GM19328 (cell line): ENCODE measurements at regions not wholly inside any gene's neighbourhood (a gene's known extent, or its start where the extent isn't known, plus 50 kb on each side); places are given as distances from the start of the nearest gene placed in this dataset.

Experiments used
- ATAC-seq: cut with Tn5 transposase; IDR thresholded peaks from one replicate; pipeline ENCODE4 v1.9.1; 2021; ENCODE audit warnings: mild to moderate bottlenecking, moderate library complexity; ENCODE audit not compliant: unreplicated experiment

DNA sequence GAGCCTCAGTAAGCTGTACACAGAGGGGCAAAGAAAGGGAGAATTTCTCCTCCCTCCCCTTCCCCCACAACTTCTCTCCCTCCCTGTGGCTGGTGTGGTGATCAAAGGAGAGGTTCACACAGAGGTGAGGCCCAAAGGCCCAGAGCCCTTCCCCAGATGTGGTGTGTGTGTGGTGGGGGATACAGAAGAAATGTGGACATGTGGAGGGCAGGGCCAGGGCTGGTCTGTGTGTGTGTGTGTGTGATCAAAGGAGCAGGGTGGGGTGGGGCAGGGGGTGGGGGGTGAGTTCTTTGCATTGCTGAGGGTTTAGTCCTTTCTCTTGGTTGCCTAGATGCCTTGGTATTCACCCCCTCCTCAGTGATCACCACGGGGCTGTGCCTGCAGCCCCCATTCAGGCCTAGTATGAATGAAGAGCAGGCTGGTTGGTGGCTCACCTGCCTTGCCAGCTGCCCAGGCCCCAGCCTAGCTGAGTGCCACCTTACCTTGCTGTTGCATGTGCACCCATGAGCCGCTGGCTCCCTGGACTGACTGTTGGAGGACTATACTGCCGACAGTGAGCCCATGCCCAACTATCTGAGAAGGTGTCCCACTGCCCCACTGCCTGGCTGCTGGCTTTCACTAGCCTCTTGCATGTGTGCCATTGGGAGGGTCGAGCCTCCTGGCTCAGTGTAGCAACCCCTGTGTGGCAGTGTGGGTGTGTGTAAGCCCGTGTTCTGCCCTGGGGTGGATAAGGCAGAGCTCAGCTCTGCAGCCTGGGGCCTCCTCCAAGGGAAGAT lies 101.9 kb downstream of the EFNB1 start:
- ATAC-seq: no peak

DNA sequence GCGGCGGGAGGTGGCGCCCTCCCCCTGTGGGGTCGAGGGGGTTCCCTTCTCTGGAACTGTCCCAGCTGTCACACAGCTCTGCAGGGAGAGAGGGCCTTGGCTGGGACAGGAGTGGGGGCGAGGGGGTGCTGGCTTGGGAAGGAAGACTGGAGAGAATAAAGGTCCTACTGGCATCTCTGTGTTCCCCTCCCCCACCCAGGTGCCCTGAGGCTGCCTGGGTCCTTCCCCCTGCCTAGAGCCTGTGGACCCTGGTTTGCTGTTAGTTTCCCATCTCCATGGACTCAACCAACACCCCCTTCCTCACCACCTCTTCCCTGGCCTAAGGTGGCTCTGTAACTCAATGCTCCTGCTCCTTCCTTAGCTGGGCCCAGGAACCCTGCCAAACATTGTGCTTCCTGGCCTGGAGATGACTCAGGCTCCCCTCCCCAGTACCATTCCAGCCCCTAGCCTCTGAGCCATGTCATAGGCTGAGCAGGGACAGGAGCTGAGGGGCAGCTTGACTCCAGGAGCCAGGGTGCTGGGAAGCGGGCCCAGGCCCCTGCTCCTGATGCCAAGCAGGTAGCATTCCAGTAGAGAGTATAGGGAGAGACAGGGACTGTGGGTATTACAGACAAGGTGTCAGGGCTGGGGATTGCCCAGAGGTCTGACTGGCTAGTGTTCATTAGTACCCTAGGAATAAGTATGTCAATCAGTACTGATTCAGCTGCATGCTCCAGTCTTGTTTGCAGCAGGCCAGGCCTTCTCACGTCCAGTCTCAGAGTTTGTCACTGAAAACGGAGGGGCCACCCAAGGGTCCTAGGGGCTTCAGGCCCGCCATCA lies 100.7 kb downstream of the EFNB1 start:
- ATAC-seq: no peak

DNA sequence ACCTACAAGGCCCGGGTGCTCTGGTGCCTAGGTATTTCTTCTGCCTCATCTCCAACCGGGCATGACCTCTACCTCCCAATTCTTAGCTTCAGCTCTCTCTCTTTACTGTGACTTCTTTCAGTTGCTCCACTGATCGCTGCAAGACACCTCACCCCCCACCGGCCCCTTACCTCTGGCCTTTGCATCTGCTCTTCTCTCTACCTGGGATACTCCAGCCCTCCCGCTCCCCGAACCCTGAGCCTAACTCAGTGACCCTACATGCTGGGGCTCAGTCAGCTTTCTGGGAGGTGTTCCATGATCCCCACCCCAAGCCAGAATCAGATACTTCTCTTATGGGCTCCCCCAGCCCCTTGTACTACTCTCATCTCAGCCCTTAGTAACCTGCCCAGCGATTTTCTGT lies 99.6 kb downstream of the EFNB1 start:
- ATAC-seq: no peak

DNA sequence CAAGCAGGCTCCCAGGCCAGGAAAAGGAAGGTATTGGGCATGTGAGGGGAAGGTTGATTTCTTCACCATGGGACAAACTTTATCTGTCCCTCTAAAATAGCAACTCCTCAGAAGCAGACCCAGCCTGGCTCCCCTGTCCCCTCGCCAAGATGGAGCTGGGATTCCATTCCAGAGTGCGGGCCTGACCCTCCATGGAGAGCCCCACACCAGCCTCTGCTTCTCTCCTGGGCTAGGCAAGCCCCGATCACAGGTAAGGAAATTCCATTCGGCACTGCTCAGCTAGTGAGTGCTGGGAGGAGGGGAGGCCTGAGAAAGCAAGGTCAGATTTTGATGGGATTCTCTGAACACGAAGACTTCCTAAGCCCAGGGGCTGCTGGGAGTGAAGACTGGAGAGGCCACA lies 98.4 kb downstream of the EFNB1 start:
- no peak for ATAC-seq

DNA sequence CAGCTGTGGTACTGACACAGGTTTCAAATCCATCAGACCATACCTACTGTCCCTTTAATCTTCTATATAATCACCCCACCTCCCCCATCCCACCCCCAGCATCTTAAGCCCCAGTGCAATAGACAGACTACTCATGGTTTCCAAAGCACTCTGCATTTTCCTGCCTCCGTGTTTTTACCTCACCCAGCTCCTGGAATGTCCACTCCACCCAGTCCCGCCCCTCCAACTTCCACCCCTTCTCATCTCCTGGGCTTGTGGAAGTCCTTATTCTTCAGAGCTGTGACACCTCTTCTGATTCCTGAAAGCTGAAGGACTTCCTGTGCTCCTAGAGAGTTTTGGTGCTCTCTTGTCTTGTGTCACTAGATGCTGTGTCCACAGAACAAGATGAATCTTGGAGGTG lies 94.3 kb downstream of the EFNB1 start:
- no peak for ATAC-seq

DNA sequence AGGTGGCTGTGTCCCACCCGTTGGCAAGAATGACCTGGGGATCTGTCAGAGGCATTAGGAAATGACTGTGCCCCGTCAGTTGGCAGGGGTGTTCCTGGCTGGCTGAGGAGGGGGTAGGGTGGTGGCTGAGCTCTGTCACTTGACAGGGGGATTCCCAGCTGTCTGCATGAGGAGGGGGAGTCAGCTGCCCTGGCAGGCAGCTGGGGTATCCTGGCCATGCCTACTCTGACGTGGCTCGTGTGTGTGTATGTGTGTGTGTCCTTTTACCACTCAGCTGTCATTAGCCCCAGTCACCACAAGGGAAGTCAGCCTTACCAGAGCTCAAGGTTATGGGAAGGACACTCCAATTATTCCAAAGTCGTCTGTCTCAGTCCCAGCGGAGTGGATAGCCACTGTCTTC lies 93.2 kb downstream of the EFNB1 start:
- ATAC-seq: no peak

DNA sequence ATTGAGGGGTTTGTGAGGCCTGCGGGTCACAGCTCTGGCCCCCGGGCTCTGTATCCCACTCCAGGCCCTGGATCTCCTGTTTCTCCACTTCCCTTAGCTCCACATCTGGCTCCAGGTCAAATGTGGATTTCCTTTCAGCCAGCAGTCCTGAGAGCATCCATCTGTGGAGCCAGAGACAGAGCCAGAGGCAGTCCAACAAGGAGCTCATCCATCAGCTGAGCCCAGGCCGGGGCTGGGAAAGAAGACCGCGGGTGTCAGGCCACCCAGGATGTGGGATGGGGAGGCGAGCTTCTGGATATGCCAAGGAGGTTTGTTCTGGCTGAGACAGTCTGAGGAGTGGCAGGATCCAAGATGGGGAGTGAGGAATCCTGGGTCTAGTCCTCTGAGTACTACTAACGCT lies 91.7 kb downstream of the EFNB1 start:
- no peak for ATAC-seq

DNA sequence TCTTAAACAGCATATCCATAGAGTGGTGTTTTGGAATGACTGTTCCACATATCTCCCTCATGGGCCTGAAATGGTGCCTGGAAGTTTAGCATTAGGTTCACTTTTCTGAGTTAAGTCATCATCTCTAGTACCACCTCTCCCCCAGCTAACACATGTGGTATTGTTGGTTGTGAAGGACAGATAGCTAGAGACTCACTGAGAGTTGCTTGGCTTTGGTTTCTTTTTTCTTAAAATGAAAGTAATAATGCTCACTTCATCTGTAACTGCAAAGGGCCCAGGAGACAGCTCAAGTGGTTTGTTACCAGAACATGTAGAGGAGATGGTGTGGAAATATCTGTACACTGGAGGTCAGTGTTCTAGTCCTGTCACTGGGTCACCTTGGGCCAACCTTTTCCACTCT lies 90.9 kb downstream of the EFNB1 start:
- no peak for ATAC-seq

DNA sequence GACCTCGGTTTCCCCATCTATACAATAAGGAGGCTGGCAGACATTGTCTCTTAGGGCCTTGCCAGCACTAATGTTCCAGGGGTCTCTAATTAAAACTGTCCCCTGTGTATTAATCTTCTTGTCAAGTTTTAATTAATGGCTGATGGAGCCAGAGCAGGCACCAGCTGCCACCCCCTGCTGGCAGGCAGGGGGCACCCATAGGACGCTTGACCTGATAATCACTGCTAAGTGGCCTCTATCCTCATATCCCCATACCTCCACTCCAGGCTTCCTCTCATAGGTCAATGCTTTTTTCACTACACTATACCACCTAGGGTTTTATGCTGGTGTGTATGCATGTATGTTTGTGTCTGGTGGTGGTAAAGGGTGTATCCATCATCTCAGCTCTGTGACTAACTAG lies 89.4 kb downstream of the EFNB1 start:
- no peak for ATAC-seq

DNA sequence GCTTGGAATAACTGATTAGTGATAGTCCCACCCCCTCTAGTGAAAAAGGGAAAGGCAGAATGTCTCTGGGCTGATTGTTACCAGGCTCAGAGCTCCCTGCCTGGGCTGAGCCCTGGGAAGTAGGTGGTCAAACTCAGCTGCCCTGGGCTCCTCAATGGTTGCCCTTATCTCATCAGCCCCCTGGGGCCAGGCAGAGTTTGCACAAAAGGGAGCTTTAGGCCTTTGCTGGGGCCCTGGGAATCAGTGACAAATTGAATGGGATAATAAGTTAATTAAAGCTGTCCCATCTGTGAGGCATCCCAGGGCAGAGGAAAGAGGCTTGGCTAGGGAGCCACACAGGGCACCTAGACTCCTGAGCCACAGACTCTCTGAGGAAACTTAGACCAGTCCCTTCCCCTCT lies 89.0 kb downstream of the EFNB1 start:
- no peak for ATAC-seq

DNA sequence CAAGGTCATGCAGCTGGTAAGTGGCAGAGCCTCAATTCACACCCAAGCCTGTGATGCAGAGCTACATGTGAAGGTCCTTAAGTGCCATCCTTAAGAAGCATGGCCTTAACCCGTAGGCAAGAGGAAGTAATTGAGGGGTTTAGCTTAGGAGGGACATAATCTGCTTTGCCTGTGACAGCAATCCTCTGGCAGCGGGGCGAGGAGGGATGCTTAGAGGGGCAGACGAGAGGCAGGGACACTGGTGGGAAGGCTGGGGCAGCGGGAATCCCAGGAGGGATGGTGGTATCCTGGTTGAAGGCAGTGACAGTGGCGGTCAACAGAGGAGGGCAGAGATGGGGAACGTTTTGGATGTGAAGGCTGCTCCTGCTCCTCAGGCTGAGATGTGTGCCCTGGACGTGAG lies 88.1 kb downstream of the EFNB1 start:
- no peak for ATAC-seq

DNA sequence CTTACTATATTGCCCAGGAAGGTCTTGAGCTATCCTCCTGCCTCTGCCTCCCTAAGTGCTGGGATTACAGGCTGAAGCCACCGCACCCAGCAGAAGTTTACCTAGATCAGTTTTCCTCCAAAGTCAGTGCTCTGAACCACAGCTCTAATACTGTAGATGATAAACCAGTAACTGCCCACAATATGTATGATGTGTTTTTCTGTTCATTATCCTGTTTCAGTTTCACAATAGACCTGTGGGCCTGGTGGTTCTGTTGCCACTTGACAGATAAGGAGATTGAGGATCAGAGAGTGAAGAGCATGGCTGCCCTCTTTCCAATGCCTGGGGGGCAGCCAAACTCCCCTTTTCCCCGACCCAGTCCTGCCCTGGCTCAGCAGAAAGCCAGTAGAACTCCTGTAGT lies 87.0 kb downstream of the EFNB1 start:
- ATAC-seq: no peak

DNA sequence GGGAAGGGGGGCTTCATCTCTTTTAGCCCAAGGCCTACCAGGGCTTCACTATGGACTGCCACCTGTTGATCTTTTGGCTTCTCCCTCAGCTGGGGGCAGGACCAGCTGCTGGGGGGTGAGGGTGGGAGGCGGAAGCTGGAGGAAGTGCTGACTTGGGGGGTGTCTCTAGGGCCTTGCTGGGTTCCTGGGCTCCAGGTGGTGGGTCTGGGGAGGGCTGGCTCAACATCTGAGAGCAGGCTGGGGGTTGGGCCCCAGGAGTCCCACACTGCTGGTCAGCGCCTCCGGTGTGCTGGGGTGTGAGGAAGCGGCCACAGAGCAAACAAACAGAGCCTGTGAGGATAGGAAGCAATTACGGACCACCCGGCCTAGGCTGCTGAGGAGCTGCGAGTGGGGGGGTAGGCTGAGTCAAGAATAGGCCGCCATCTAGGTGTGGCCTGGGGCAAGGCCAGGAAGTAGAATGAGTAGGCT lies 85.7 kb downstream of the EFNB1 start:
- ATAC-seq: no peak

DNA sequence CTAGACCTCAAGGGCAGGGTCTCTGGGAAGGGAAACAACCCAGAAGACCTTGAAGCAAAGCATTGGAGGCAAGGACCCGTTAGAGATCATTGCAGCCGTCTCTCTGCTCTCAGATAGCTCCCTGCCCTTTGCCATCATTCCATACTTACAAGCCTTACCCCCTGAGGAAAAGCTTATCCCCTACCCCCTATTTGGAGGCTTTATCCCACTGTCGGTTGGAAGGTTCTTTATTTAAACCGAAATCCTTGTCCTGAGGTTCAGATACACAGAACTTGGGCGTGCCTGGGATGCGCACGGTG lies 84.4 kb downstream of the EFNB1 start:
- no peak for ATAC-seq

DNA sequence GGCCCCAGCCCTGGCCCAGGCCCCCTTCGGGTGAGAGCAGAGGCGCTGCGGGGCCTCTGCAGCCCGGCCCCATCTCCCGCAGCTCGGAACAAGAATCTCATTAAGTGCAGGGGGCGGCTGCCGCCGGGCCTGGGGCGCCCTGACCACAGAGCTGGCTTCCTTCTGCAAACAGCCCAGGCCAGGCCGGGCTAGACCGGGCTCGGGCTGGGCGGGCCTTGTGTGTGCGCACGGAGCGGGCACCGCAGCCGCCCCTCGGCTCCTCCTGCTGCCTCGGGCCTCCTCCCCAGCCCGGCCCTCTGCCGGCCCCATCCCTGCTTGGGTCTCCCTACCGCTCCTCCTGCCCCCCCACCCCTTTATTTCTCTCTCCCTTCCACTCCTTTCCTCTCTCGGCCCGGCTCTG lies 83.3 kb downstream of the EFNB1 start:
- ATAC-seq: no peak

DNA sequence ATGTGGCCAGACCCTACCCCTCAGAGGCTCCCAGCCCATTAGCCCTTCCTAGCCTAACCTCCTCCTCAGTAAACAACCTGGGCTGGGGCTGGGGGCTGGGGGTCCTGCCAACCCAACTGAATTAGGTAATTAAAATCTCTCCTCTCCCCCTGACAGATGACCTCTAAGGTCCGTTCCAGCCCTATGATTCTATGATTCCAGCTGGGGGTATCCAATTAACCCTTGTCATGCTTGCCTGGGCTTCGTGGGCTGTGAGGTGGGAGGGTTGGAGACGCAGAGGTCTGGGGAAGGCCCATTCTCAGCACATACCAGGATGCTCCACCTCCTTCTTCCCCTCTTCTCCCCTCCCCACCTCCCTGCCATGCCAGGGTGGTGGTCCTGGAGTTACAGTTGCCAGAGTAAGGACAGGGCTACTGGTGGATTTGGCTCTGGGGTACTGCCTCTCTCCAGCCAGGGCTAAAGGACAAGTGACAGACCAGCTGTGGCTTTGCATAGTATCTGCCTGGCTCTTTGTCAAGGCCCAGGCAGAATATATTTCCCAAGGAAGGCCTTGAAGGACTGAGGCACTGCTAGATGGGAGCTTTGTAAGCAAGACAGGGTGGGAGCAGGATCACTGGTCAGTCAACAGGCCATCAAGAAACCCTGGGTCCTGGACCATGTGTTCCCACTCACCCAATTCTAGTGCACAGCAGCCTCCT lies 82.1 kb downstream of the EFNB1 start:
- no peak for ATAC-seq

DNA sequence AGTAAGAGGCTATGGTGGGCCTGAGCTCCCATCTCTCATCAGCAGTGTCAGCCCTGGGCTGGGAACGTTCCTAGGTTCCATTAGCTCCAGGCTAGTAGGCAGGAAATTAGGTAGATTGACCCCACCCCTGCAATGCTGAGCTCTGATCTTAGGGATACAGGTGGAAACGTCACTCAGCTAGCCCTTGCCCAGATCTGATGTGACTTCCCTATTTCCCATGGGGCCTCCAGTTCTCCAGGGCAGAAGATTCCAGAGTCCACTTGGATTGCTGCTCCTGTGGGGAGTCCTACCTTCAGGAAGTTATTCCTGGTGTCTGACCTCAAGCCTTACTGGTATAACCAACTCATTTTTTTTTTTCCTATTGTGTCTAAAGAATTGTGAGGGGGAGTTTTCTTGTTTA lies 81.1 kb downstream of the EFNB1 start:
- no peak for ATAC-seq

DNA sequence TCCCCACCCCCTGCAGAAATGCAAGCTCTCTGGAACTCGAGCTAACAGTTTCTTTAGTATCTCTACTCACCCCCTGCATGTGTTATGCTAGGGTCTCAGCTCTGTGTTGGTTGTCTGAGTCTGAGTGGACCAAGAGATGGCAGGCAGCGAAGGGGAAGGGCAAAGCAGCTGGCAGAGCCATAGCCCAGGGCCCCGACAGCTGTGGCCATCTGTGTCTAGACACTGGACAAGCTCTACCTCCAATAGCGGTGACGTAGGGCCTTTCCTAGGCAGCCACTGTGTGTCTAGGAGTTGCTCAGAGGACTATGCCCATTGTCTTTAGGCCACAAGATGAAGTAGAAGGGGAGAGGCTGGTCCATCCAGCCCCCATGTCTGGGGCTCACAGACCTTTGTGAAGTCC lies 79.2 kb downstream of the EFNB1 start:
- ATAC-seq: no peak

DNA sequence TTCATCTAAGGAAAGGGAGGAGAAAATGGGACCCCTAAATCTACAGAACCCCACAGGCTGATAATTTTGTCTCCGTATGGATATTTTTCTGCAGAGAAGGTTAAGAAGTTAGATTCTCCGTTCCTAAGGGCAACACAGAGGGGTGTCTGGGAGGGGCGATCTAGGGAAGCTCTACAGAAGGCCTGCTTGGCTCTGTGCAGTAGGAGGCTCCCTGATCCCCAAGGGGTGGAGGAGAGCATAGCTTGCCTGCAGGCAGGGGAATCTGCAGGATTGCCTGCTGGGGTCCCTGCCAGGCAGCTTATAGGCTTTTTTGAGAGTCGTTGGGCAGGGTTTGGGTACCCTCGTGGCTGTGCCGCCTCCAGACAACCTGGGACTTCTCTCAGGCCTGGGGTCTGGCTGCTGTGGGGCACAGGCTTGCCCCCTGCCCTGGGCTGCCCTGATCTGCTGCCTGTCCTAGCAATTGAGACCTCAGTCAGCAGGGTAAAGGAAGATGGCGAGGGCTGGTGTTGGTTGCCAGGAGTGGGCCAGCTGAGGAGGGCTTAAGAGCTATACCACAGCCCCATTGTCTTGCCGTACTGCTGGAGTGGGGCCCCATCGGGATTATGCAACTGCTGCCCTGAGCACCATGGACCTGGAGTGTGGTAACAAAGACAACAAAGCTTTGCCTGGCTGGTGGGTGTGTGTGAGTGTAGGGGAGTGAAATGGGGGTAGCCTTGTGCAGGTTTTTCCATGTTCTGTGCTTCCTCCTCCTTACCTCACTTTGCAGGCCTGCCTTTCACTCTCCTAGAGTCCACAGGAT lies 74.1 kb downstream of the EFNB1 start:
- no peak for ATAC-seq

DNA sequence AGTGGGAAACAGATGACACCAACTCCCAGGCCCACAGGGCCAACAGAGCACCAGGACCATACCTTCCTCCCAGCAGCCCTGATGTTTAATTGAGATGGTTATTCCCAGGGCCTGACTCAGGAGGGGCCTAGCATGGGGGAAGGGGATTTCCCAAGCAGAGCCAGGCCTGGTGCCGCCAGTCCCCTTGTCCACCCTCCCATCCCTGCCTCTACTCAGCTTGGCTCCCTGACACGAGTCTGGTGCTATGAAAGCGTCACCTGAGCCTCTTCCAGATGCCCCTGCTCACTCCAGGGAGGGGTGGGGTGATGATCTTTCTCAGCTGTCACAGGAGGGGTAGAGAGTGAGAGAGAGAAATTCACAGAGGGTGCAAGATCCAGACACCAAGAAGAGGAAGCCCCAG lies 72.7 kb downstream of the EFNB1 start:
- ATAC-seq: no peak

DNA sequence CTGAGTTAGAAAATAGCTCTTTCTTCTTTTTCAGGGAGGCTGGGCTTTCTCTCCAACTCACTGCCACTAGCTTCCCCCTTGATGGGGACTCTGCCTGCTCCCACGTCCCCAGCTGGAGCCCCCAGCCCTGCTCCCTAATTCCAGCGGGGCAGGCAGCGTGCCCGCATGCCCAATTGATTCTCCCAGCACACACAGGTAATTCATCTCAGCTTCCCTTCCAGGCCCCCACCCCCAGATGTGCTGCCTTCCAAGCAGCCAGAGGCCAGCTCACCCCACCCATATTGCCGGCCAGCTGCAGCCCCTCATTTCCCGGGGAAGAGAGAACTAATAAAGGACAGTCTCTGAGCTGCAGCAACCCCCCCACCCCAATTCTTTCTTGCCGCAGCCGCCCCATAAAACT lies 69.8 kb downstream of the EFNB1 start:
- no peak for ATAC-seq
